NCI-H1092 treated with DMSO at 0.1 percent for 48 hours (cell line): ENCODE measurements at regions not wholly inside any gene's neighbourhood (a gene's known extent, or its start where the extent isn't known, plus 50 kb on each side); places are given as distances from the start of the nearest gene placed in this dataset.
"Not testable (repeated sequence)": the region's sequence is repeated elsewhere in the genome, so short reads cannot be mapped to it uniquely, and the experiment has no call there.

Experiments
- DNase-seq: peaks from one replicate; lab custom pipeline; 2025; lab: John Stamatoyannopoulos, UW

DNA sequence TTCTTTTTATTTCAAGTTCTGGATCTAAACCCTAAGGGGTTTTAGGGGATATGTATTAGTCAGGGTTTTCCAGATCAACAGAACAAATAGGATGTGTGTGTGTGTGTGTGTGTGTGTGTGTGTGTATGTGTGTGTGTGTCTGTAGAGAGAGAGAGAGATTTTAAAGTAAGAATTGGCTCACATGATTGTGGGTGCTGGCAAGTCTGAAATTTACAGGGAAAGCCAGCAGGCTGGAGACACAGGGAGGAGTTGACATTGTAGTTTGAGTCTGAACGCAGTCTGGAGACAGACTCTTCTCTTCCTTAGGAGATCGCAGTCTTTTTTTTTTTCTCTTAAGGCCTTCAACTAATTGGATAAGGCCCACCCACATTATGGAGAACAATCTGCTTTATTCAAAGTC lies 428.8 kb upstream of the TBL1XR1 start:
- no peak for DNase-seq

DNA sequence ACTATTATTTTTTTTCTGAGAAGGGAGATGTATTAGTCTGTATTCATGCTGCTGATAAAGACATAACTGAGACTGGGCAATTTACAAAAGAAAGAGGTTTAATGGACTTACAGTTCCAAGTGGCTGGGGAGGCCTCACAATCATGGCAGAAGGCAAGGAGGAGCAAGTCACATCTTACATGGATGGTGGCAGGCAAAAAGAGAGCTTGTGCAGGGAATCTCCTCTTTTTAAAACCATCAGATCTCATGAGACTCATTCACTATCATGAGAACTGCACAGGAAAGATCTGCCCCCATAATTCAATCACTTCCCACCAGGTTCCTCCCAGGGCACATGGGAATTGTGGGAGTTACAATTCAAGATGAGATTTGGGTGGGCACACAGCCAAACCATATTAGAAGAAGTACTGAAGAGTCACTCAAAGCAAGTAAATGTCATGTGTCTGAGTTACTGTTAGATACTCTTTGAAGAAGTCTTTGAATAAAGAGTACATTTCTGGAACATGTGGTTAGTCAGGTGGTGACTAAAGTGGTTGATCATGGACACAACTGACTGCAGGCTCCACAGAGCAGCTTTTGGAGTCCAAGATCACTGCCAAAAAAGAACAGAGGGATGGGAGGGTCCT lies 430.9 kb upstream of the TBL1XR1 start:
- not testable (repeated sequence) for DNase-seq

GRCh38 chr3:177629276-177629675 lies 432.0 kb upstream of the TBL1XR1 start:
- DNase-seq = no peak

DNA sequence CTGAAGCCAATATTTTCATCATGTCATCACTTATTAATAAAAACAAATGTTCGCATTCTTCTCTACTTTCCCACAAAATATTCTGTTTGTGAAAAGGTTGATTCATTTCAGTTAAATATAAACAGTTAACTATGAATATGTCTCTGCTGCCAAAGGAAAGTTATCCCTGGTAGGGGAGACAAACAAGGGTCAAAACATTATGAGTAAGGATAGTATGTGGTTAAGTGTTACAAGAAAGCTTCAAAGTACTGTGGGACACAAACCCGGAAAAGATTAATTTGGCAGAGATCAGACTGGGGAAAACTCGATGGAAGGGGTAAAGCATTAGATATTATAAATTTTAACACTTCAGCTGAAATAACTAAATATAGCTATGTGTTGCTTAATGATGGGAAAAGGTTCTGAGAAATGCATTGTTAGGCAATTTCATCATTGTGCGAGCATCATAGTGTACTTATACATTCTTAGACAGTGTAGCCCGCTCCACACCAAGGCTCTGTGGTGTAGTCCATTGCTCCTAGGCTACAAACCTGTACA lies 436.5 kb upstream of the TBL1XR1 start:
- DNase-seq = no peak

- DNase-seq = not testable (repeated sequence)
These were observed 438.4 kb upstream of the TBL1XR1 start for GRCh38 chr3:177635601-177636106.

DNA sequence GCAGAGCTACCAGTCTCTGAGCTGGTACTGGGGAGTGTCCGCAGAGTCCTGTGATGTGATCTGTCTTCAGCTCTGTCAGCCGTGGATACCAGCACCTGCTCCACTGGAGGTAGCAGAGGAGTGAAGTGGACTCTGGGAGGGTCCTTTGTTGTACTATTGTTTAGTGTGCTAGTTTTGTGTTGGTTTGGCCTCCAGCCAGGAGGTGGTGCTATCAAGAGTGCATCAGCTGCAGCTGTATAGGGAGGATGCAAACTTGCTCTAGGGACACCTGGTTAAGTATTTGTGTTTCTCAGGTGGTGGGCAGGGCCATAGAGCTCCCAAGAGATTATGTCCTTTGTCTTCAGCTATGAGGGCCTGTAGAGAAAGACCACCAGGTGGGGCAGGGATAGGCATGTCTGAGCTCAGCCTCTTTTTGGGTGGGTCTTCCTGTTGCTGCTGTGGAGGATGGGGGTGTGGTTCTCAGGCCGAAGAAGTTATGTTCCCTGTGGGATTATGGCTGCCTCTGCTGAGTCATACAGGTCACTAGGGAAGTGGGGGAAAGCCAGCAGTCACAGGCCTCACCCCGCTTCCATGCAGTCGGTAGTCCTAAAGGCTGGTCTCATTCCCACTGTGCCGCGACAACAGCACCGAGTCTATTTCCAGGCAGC lies 443.2 kb upstream of the TBL1XR1 start:
- DNase-seq = peak; percentile 69

DNA sequence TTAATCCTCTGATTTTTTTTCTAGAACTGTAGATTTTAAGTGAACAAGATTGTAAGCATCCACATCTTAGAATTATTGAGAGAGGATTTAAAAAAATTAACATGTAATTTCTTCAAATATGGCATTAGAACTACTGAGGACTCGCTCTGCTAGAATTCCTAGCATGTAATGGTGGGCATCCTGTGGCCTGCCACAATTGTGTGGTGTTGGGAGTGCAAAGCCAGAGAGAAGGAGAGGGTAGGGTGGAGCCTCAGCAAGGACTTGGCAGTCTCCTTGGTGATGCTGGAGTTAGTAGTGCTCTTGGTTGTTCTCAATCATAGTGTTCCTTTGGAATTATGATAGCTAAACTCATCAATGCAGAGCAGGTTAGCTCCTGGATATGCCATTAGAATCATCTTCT lies 443.9 kb upstream of the TBL1XR1 start:
- no peak for DNase-seq

DNA sequence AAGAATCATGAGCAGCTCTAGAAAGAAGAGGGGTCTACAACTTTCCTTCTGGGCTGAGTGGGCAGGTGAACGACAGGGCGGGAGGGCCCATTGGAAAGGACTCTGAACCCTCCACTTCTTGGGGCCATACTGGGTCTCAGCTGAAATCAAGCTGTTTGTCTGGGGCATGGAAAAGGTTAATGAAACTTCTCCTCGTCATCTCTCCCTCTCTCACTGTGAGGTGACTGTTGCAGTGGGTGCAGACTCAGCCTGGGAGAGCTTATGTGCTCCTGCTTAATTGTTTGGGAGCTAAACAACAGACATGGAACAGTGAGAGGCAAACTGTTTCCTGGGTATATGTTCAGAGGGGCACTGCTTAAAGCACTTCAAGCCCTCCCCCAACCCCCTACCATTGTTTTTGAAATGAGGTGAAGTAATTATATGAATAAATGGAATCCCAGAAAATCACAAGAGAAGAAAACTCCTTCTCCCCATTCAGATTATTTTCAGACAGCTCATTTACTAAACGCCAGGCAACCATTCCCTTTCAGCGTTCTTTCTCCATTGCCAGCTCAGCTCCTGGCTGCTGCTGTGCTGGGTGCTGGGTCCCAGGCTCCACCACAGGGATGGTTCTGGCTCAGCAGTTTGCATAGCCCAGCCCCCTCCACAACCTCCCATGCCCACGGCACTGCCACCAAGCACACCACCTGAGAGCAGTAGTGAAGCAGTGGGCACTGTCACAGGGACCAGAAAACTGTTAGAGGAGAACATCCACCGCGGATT lies 444.9 kb upstream of the TBL1XR1 start:
- DNase-seq = peak; percentile 41

DNA sequence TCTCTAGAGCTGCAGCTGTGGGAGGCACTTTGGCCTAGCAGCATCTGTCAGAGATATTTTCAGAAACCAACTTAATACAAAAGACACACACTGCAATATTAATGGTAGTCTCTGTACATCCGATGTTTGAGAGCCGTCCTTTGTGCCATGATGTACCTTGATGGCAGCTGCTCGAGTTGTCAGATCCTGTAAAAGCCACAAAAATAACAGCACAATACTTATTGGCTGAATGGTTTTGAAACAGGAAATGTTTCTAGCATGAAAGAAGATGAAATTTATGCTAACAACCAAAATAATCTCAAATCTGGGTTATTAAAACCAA lies 445.5 kb upstream of the TBL1XR1 start:
- no peak for DNase-seq

DNA sequence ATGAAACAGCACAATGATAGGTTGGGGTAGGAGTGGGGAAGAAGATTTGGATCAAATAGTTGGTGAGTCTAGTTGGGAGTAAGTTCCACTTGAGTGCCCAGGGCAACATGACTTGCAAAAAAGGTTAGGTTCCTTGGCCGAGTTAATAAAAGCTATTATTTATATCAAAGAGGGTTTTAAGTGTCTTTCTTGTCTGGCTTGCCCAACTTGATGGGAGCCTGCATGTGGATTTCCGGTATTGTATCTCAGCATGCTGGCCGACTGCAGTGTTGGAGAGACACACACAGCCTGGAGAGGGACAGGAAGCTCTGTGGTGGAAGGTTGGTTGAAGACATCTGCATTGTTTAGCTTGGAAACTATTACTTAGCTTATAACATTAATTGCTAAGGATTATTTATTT lies 449.5 kb upstream of the TBL1XR1 start:
- DNase-seq = no peak

GRCh38 chr3:177647341-177647740 lies 450.1 kb upstream of the TBL1XR1 start:
- no peak for DNase-seq

DNA sequence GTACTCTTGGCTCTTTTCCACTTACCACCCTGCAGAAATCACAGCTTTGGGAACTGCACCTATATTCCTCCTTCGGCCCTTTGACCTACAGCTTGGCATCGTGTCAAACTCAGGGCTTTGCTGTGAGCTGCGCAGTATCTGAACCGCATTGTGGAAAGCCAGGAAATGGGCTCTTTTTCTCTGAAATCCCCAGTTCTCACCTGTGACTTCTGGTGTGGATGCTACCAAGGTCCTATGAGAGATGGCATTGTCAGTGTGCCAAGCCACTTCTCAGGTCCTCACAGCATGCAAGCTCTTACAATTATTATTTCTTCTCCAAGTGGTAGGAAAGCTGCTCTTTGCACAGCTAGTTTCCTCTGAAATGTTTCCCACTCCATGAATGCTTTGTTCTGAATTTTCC lies 450.6 kb upstream of the TBL1XR1 start:
- DNase-seq = peak; percentile 89

DNA sequence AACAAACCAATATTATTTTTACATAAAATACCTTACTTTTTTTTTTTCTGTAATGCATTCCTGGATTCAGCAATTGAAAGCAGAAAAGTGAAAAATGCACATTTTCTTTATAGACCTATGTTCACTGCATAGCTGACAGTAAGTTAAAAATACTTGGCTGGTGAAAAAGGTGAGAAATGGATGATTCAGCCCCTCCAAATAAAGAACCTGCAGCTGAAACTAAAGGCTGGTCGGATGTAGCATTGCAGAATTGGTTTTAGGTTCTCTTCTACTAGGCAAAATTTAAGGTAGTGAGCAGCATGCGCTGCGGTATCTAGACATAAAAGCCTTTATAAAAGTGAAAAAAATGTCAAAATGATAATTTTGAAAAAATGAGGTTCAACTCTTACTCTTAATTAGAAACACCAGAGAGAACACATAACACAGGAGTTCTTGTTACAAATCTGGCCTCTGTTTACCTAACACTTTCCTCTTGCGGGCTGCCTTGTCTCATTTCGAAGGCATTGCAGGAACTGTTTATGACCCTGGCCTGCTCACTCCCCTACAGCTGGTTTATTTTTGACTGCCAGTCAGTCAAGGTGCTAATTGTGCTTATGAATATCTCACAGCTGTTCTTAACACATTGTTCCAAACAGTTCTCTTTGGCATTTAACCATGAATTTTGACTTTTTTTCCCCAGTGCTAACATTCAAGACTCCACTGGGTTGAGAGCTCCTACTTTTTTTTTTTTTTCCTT lies 455.4 kb upstream of the TBL1XR1 start:
- no peak for DNase-seq

- DNase-seq = no peak
These were observed 460.0 kb upstream of the TBL1XR1 start for GRCh38 chr3:177657243-177657642.

DNA sequence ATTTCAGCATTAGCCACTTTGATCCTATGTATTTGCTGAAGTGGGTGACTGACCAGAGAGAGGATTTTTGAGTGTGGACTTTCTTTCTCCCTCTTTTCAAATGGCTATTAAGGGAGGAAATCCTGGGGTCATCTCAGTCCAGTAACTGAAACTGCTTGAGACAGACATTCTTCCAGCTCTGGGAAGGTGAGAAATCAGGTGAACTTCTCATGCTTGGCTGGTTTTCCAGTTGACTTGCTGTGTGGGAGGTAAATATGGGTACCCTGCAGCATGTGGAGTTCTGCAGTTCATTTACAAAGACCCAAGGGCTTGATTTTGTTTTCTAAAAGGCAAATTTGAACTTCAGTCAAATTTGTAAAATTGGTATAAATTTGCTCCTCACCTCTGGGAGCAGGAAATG lies 461.1 kb upstream of the TBL1XR1 start:
- no peak for DNase-seq

- not testable (repeated sequence) for DNase-seq
These were observed 467.3 kb upstream of the TBL1XR1 start for GRCh38 chr3:177664380-177665103.

- no peak for DNase-seq
These were observed 468.0 kb upstream of the TBL1XR1 start for GRCh38 chr3:177665122-177665808.

DNA sequence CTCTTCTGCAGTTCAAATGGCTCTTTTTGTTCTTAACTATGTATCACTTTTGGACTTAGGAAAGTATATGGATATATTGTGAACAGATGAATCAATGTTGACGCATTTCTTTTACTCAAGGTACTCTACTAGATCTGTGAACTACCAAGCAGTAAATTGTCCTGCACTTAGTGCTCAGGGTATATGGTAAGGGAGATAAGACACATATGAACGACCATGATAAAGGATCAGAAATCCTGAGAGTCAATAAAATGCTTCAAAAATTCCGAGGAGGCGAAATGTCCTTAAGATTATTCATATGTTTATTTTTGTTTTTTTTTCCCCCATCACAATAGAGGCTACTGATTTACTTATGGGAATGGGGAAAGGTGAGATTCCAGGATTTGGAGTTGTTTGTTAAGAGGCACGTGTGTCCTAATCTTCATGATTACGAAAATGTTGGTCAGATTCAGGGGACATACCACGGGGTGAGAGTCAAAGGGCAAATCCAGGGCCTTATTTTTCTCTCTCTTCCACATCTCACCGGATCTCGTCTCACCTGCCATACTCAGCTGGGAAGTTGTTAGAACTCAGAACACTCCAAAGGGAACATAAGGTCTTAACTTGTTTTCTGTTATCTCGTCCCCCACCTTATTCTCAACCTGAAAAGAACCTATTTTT lies 475.1 kb upstream of the TBL1XR1 start:
- DNase-seq = no peak

DNA sequence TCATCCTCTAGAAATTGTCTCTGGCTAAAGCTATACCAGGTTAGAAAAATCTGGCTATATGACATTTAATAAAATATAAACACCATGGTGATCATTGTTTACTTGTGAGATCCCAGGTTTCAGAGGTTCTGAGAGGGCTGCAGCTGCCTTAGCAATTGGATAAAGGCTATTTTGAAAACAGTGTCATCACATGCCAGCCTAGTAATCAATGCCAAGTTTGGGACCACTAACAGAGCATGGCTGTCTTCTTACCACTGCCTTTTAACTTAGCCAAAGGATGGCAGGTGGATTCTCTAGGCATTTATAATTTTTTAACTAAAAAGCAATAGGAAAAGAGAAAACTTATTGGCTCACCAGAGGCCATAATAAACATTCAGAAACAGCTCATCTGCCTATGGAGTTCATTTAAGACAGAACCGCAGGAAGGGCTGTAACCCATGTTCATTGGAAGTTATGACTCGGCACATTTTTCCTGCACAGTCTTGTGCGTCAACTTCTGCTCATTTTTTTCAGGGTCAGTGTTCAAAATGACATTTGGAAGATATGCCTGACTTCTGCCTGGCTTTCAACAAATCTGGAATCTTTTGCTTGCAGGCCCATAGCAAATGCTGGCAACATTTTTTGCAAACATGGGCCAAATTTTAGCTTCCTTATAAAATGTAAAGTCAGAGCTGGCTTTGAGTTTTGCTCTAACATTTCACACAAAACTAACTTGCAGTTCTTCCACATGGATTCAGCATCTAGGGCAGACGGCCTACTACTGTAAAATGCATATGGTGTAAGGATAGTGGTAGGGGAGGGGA lies 476.0 kb upstream of the TBL1XR1 start:
- peak; percentile 40 for DNase-seq

GRCh38 chr3:177674186-177674585 lies 476.9 kb upstream of the TBL1XR1 start:
- DNase-seq = no peak
